ENCODE measurements at regions not wholly inside any gene's neighbourhood (a gene's known extent, or its start where the extent isn't known, plus 50 kb on each side); places are given as distances from the start of the nearest gene placed in this dataset.

DNA sequence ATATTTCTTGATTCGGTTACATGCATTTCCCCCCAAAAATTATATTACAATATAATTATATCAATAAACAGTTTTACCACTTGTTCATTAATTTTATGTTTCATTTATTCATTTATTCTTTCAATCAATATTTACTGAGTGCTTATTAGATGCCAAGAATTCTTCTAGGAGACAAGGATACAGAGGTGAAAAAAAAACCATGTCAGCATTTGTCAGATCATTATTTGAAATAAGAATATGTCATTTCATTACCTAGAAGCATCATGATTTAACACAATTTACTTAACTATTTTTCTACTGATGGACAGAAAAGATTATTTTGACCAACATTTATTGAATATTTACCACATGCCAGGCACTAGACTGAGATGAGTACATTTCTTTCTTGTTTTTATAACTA, 512.7 kb downstream of the LMO4 start:
- TF ChIP-seq, protein P1, sequence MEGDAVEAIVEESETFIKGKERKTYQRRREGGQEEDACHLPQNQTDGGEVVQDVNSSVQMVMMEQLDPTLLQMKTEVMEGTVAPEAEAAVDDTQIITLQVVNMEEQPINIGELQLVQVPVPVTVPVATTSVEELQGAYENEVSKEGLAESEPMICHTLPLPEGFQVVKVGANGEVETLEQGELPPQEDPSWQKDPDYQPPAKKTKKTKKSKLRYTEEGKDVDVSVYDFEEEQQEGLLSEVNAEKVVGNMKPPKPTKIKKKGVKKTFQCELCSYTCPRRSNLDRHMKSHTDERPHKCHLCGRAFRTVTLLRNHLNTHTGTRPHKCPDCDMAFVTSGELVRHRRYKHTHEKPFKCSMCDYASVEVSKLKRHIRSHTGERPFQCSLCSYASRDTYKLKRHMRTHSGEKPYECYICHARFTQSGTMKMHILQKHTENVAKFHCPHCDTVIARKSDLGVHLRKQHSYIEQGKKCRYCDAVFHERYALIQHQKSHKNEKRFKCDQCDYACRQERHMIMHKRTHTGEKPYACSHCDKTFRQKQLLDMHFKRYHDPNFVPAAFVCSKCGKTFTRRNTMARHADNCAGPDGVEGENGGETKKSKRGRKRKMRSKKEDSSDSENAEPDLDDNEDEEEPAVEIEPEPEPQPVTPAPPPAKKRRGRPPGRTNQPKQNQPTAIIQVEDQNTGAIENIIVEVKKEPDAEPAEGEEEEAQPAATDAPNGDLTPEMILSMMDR (IDR thresholded peaks at IDR 0.05) = no peak
- TF ChIP-seq ZFX (IDR thresholded peaks at IDR 0.05; ENCODE audit: borderline replicate concordance) = no peak
- no peak overlapping the region for H3K27ac ChIP-seq

DNA sequence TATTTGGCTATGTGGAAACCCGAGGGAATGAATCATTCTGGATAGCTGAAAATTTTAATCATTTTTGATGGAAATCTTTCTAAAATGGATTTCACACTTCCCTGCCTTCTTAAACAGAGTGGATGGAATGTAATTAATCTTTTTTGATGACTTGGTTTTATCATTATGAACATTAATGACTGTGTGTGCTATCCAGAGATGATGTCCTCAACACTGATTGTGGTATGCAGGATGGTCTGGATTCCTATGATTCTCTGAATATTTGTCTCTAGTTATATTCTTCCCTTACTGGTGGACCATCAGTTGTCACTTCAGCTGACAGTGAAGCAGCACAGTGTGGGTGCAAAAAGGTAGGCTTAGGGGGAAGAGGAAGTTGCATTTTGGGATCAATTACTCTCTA, 513.5 kb downstream of the LMO4 start:
- TF ChIP-seq ZFX (IDR thresholded peaks at IDR 0.05; ENCODE audit: borderline replicate concordance) = no peak
- TF ChIP-seq, protein P1 (IDR thresholded peaks at IDR 0.05) = no peak

DNA sequence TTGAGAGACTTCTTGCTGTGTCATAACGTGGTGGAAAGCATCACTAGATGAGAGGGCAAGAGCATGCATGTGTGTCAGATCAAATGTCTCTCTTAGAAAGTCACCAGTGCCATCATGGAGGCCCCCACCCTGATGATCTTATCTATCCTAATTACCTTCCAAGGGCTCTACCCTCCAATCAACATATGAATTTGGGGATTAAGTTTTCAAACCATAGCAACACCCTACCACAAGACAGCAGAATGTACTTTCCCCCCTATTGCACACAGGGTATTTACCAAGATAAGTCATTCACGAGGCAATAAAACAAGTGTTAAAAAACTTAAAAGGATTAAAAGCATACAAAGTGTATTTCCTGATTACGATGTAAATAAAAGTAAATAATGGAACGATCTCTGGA, 515.6 kb downstream of the LMO4 start:
- no peak for TF ChIP-seq ZFX (IDR thresholded peaks at IDR 0.05; ENCODE audit: borderline replicate concordance)
- TF ChIP-seq, protein P1 (IDR thresholded peaks at IDR 0.05) = no peak
- no peak overlapping the region for H3K27ac ChIP-seq

More for the DNA sequence above, 513.5 kb downstream of the LMO4 start:
- no peak overlapping the region for H3K27ac ChIP-seq

DNA sequence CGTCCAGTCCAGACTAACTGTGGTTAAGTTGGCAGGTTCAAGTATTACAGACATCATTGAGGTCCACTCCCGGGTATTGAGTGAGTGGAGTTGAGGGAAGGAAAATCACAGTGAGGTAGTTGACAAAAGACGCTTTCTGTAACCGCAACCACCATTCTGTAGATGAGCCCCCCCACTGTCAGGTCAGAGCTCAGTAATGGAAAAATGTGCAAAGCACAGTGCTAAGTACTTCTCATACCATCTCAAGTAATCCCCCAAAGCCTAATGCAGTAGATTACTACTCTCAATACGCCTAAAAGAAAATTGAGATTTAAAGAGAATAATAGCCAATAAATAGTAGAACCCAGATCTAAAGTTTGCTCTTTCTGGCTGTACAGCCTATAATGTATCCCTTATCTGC, 522.8 kb downstream of the LMO4 start:
- no peak overlapping the region for H3K27ac ChIP-seq
- TF ChIP-seq, protein P1 (IDR thresholded peaks at IDR 0.05) = no peak
- TF ChIP-seq ZFX (IDR thresholded peaks at IDR 0.05; ENCODE audit: borderline replicate concordance) = no peak

DNA sequence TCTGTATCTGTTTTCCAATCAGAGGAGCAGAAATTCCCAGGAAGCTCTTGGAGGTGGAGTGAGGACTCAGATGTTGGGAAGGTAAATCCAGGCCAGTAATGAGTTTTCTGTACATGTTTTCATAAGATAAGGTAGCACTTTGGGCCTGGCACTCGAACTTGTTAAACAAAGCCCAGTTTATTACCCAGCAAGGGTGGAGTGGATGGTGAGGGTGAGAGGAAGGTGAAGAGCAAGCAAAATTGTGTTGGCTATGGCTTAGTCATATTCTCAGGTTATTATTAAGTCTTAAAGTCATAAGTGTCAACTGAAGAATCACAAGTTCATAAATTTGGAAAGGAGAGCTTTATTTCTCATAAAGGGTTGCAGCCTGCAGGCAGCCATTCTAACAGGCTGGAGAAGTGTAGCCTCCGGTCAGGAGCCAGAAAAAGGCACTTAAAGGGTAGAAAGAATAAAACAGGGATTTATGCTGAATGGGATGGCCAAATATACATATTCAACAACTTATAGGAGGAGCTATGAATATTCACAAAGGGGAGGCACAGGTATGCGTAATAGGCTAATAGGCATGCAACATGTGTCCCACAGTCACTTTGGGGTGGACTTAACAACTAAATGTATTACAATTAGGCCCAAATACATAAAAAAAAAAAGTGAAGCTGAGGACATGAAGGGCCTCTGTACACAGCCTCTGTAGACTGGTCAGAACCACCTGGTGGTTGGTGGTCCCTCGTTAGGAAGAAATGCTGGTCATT, 523.9 kb downstream of the LMO4 start:
- no peak overlapping the region for H3K27ac ChIP-seq
- TF ChIP-seq, protein P1 (IDR thresholded peaks at IDR 0.05) = no peak

DNA sequence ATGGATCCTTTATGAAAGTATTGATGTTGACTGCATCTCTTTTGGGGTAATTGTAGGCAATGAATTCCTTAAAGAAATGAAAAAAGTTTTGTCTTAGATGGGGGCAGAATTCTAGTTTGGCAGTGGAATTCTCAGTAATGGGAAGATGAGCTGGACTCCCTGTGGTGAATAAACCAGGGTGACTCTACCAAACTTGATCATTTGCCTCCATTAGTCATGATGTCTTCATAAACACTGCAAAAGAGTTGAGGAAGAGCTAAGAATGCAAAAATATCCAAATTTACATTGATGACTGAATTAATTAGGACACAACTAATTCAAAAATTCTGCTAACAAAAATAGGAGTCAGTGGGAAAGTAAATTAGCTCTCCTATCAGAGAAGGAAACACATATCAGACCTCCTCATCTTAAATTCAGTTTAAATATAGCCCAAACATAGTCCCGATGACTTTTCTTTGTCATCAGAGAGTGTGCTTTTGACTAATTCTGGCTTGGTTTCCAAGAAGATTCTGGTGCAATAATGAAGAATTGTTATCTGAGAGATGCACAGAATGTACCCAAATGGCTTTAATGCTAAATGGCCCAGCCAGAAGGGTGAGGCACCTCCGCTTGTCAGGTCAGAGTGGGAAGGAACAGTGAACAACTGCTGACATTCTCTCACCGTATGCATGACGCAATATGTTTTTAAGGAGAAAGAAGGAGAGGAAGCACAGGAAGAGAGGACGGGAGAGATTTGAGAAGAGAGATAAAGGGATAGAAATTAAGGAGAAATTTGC, 525.1 kb downstream of the LMO4 start:
- H3K27ac ChIP-seq = no peak overlapping the region

More for the DNA sequence above, 525.1 kb downstream of the LMO4 start:
- no peak for TF ChIP-seq ZFX (IDR thresholded peaks at IDR 0.05; ENCODE audit: borderline replicate concordance)
- TF ChIP-seq, protein P1 (IDR thresholded peaks at IDR 0.05) = no peak
